OCI-LY3 (cell line): ENCODE measurements at regions not wholly inside any gene's neighbourhood (a gene's known extent, or its start where the extent isn't known, plus 50 kb on each side); places are given as distances from the start of the nearest gene placed in this dataset.

Experiments
- EZH2phosphoT487 ChIP-seq: fragments of 200-600 bp; shearing (Covaris generic); IDR thresholded peaks from 2 replicates; pipeline ENCODE4 v1.6.1; 2018; ENCODE audit warnings: antibody characterized with exemption, mixed run types, low read depth
- TF ChIP-seq, protein P1 (sequence below): fragments of 200-600, 300-600 bp; sonication (generic); IDR thresholded peaks from 2 replicates; pipeline ENCODE4 v1.5.1; 2014; ENCODE audit warnings: antibody characterized with exemption, low read length, low read depth

DNA sequence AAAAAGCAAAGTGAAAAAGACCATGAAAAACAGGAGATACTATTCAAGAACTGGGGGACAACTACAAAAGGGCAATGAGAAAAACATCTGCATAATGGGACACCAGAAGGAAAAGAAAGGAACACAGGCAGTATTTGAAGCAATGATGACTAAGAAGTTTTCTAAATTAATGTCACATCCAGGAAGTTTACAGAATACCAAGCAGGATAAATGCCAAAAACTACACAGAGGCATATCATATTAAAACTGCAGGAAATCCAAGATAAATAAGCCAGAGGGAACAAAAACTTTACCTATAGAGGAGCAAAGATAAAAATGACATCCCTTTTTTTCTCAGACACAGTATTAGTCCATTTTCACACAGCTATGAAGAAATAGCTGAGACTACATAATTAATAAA lies 193.0 kb downstream of the ERMARD start:
- TF ChIP-seq, protein P1, sequence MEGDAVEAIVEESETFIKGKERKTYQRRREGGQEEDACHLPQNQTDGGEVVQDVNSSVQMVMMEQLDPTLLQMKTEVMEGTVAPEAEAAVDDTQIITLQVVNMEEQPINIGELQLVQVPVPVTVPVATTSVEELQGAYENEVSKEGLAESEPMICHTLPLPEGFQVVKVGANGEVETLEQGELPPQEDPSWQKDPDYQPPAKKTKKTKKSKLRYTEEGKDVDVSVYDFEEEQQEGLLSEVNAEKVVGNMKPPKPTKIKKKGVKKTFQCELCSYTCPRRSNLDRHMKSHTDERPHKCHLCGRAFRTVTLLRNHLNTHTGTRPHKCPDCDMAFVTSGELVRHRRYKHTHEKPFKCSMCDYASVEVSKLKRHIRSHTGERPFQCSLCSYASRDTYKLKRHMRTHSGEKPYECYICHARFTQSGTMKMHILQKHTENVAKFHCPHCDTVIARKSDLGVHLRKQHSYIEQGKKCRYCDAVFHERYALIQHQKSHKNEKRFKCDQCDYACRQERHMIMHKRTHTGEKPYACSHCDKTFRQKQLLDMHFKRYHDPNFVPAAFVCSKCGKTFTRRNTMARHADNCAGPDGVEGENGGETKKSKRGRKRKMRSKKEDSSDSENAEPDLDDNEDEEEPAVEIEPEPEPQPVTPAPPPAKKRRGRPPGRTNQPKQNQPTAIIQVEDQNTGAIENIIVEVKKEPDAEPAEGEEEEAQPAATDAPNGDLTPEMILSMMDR: no peak
- no peak for TF ChIP-seq EZH2phosphoT487
